SK-N-SH (cell line): ENCODE measurements at regions not wholly inside any gene's neighbourhood (a gene's known extent, or its start where the extent isn't known, plus 50 kb on each side); places are given as distances from the start of the nearest gene placed in this dataset.

Experiments
- CTCF ChIA-PET: fragments of 300-600, 350-600 bp; formaldehyde crosslinking; extraction: SDS; loops from one replicate; lab custom pipeline; 2021; lab: Yijun Ruan, JAX
- POLR2A ChIA-PET: fragments of 350-600 bp; sonication (Branson Sonifier 250); formaldehyde crosslinking; extraction: SDS; loops from one replicate; lab custom pipeline; 2020; ENCODE audit warnings: antibody characterized with exemption, inconsistent platforms; lab: Yijun Ruan, JAX
- DNase-seq: peaks from one replicate; pipeline ENCODE4 v3.0.0; 2012
- H2AFZ ChIP-seq: fragments of 200-600 bp; sonication (generic); 2 replicates; pipeline ENCODE4 v1.8.1; 2016; ENCODE audit warnings: antibody characterized with exemption, mild to moderate bottlenecking, low read depth
- H3F3A ChIP-seq: fragments of 200-600 bp; sonication (generic); replicated peaks from 2 replicates; pipeline ENCODE3; 2016; ENCODE audit warnings: antibody characterized with exemption, mild to moderate bottlenecking; ENCODE audit not compliant: insufficient read depth
- H3K27ac ChIP-seq, 2 experiments: fragments of 200-500 bp in 1 of 2; fragments of 200-600 bp in 1 of 2; sonication (Bioruptor generic) in 1 of 2; sonication (generic), shearing (Covaris generic) in 1 of 2; 2 replicates each; pipeline versions ENCODE4 v1.5.1 to v1.6.1; 2014 to 2016; ENCODE audit warnings: low read depth in 2 of 2, inconsistent platforms in 1 of 2, low read length in 1 of 2, mild to moderate bottlenecking in 1 of 2, mixed read lengths in 1 of 2
- H3K27me3 ChIP-seq: fragments of 200-600 bp; sonication (generic), shearing (Covaris generic); 2 replicates; pipeline ENCODE4 v1.6.1; 2016; ENCODE audit warnings: mixed run types; ENCODE audit not compliant: insufficient read depth
- H3K36me3 ChIP-seq, 2 experiments: fragments of 200-500 bp in 1 of 2; fragments of 200-600 bp in 1 of 2; sonication (Bioruptor generic) in 1 of 2; sonication (generic) in 1 of 2; replicated peaks in 1 of 2; 2 replicates each; pipeline versions ENCODE3 to v1.5.1; 2014 to 2016; ENCODE audit warnings: low read length in 1 of 2, mild to moderate bottlenecking in 1 of 2; ENCODE audit not compliant: insufficient read depth in 2 of 2, control insufficient read depth in 1 of 2
- H3K4me1 ChIP-seq, 2 experiments: fragments of 200-500 bp in 1 of 2; fragments of 200-600 bp in 1 of 2; sonication (Bioruptor generic) in 1 of 2; sonication (generic), shearing (Covaris generic) in 1 of 2; 2 replicates each; pipeline versions ENCODE4 v1.5.1 to v1.6.1; 2014 to 2016; ENCODE audit warnings: low read depth in 1 of 2, low read length in 1 of 2, mixed run types in 1 of 2; ENCODE audit not compliant: insufficient read depth in 2 of 2, control insufficient read depth in 1 of 2
- H3K4me2 ChIP-seq: fragments of 200-600 bp; sonication (generic), shearing (Covaris generic); 2 replicates; pipeline ENCODE4 v1.6.1; 2017; ENCODE audit warnings: mixed run types
- H3K4me3 ChIP-seq, 2 experiments: fragments of 200-500 bp in 1 of 2; fragments of 200-600 bp in 1 of 2; sonication (Bioruptor generic) in 1 of 2; sonication (generic), shearing (Covaris generic) in 1 of 2; 2 replicates each; pipeline versions ENCODE4 v1.5.1 to v1.8.1; 2014 to 2016; ENCODE audit warnings: low read depth in 2 of 2, inconsistent platforms in 1 of 2, low read length in 1 of 2, mild to moderate bottlenecking in 1 of 2, mixed read lengths in 1 of 2, moderate library complexity in 1 of 2
- H3K79me2 ChIP-seq: fragments of 200-600 bp; sonication (generic); 2 replicates; pipeline ENCODE4 v1.8.1; 2017; ENCODE audit warnings: mild to moderate bottlenecking; ENCODE audit not compliant: insufficient read depth
- H3K9ac ChIP-seq: fragments of 200-600 bp; sonication (generic); 2 replicates; pipeline ENCODE4 v1.6.1; 2017; ENCODE audit warnings: mixed run types
- H3K9me2 ChIP-seq: fragments of 200-600 bp; sonication (generic); 2 replicates; pipeline ENCODE4 v1.6.1; 2017; ENCODE audit warnings: mixed run types
- H3K9me3 ChIP-seq: fragments of 200-600 bp; sonication (generic); 2 replicates; pipeline ENCODE4 v1.6.1; 2017; ENCODE audit warnings: mixed run types, mild to moderate bottlenecking, moderate library complexity
- H4K20me1 ChIP-seq: fragments of 200-600 bp; sonication (generic); 2 replicates; pipeline ENCODE4 v1.6.1; 2017; ENCODE audit warnings: mild to moderate bottlenecking, mixed run types; ENCODE audit not compliant: insufficient read depth
- CHD2 ChIP-seq: fragments of 150-350 bp; IDR thresholded peaks from 2 replicates; pipeline ENCODE4 v1.6.1; 2018; ENCODE audit warnings: low read length; ENCODE audit not compliant: partially characterized antibody
- CTCF ChIP-seq: fragments of 200-600 bp; sonication (generic); IDR thresholded peaks from 2 replicates; pipeline ENCODE4 v1.6.1; 2017; ENCODE audit warnings: antibody characterized with exemption, mild to moderate bottlenecking, moderate library complexity
- EP300 ChIP-seq, 2 experiments: IDR thresholded peaks; 2 replicates each; pipeline versions ENCODE4 v1.4.0 to v1.6.1; 2012; ENCODE audit warnings: borderline replicate concordance in 1 of 2, low read depth in 1 of 2, low read length in 1 of 2
- EZH2phosphoT487 ChIP-seq: fragments of 200-600 bp; sonication (generic); IDR thresholded peaks from 2 replicates; pipeline ENCODE4 v1.6.1; 2017; ENCODE audit warnings: low read depth, mixed run types, mild to moderate bottlenecking, antibody characterized with exemption, moderate library complexity, borderline replicate concordance
- FOXJ3 ChIP-seq: sonication (generic); formaldehyde crosslinking; IDR thresholded peaks from 2 replicates; pipeline ENCODE4 v1.5.1; 2020; ENCODE audit warnings: mild to moderate bottlenecking, missing genetic modification reagents
- FOXM1 ChIP-seq: IDR thresholded peaks from 2 replicates; pipeline ENCODE4 v1.4.0; 2012; ENCODE audit warnings: low read depth, mild to moderate bottlenecking
- GABPA ChIP-seq: IDR thresholded peaks from 2 replicates; pipeline ENCODE4 v1.4.0; 2012; ENCODE audit warnings: low read depth, mild to moderate bottlenecking
- JUND ChIP-seq: IDR thresholded peaks from 2 replicates; pipeline ENCODE4 v1.4.0; 2012
- MAX ChIP-seq: IDR thresholded peaks from 2 replicates; pipeline ENCODE4 v1.4.0; 2012; ENCODE audit warnings: low read depth
- MEF2A ChIP-seq: IDR thresholded peaks from 2 replicates; pipeline ENCODE4 v1.4.0; 2012; ENCODE audit warnings: low read depth, borderline replicate concordance
- PBX3 ChIP-seq: IDR thresholded peaks from 2 replicates; pipeline ENCODE4; 2012
- RAD21 ChIP-seq: IDR thresholded peaks from 2 replicates; pipeline ENCODE4 v1.6.1; 2012; ENCODE audit warnings: mild to moderate bottlenecking, low read length
- RCOR1 ChIP-seq: fragments of 150-350 bp; IDR thresholded peaks from 2 replicates; pipeline ENCODE4 v1.6.1; 2017; ENCODE audit warnings: antibody characterized with exemption, low read length
- REST ChIP-seq: IDR thresholded peaks from 2 replicates; pipeline ENCODE4 v1.6.1; 2012; ENCODE audit warnings: mild to moderate bottlenecking, low read depth, low read length, moderate library complexity
- RFX5 ChIP-seq: IDR thresholded peaks from 2 replicates; pipeline ENCODE4 v1.6.1; 2012; ENCODE audit warnings: mild to moderate bottlenecking, improper control_type of control experiment, low read length
- SMC3 ChIP-seq: IDR thresholded peaks from 2 replicates; pipeline ENCODE4 v1.6.1; 2012; ENCODE audit warnings: low read depth, low read length, improper control_type of control experiment
- USF1 ChIP-seq: IDR thresholded peaks from 2 replicates; pipeline ENCODE4 v1.4.0; 2012; ENCODE audit warnings: low read depth, borderline replicate concordance
- USF2 ChIP-seq: fragments of 150-350 bp; IDR thresholded peaks from 2 replicates; pipeline ENCODE4 v1.6.1; 2017; ENCODE audit warnings: antibody characterized with exemption, low read length, low read depth, borderline replicate concordance
- YY1 ChIP-seq: IDR thresholded peaks from 2 replicates; pipeline ENCODE4 v1.4.0; 2012; ENCODE audit warnings: low read depth, mild to moderate bottlenecking
- WGBS: methylation state at CpG from one replicate; pipeline ENCODE4 v1.1.6; 2017; ENCODE audit warnings: low lambda C conversion rate; 5-methylcytosine and 5-hydroxymethylcytosine counted together

GRCh38 chr13:103130681-103131210 lies 64.5 kb upstream of the SLC10A2 start:
- no peak overlapping the region for H3K9ac ChIP-seq
- no peaks in the 10 kb centered on the region for H4K20me1 ChIP-seq
- POLR2A ChIA-PET: no interaction called here
- CTCF ChIA-PET: interaction anchor here (1.0 kb wide), 1 partner anchor 10 kb away, joined by 4 read pairs; no protein-coding TSS in a partner anchor
- 45% methylated on average over 3 of the region's 3 CpGs for WGBS
- no peaks in the 10 kb centered on the region for H3F3A ChIP-seq
- no peak overlapping the region for H3K4me3 ChIP-seq
- no peaks in the 10 kb centered on the region for H3K27me3 ChIP-seq
- H2AFZ ChIP-seq: no peak overlapping the region
- H3K36me3 ChIP-seq: no peaks in the 10 kb centered on the region
- TF ChIP-seq CHD2: no peak
- TF ChIP-seq MEF2A: no peak
- TF ChIP-seq MAX: no peak
- TF ChIP-seq FOXM1: no peak
- TF ChIP-seq FOXJ3 (CRISPR knock-in tag): no peak
- no peak for TF ChIP-seq CTCF
- no peak for TF ChIP-seq RCOR1
- no peak for TF ChIP-seq REST
- TF ChIP-seq RAD21: no peak
- TF ChIP-seq YY1: no peak
- TF ChIP-seq EP300 (IDR thresholded peaks at IDR 0.05; ENCODE audit: borderline replicate concordance in 1 of 2, low read depth in 1 of 2, low read length in 1 of 2): no peak
- TF ChIP-seq EZH2phosphoT487: no peak
- no peak for TF ChIP-seq USF1
- no peak for TF ChIP-seq RFX5
- TF ChIP-seq JUND: no peak
- TF ChIP-seq PBX3: no peak
- no peak for TF ChIP-seq GABPA
- no peak for TF ChIP-seq USF2
- TF ChIP-seq SMC3: no peak
- TF ChIP-seq, all 33 proteins: peak for 0
- Histone ChIP-seq H3K27ac (no peak overlapping the region), H3K4me2 (no peak overlapping the region), H3K79me2 (no peaks in the 10 kb centered on the region), H3K9me2 (no peaks in the 10 kb centered on the region), H3K4me1 (peaks cover 0 to 2% of the 10 kb centered on the region in 2 experiments; a peak in 1 of 4 replicates), H3K9me3 (no peaks in the 10 kb centered on the region)
- no peak for DNase-seq
